Lung (tissue), 11 donors: ENCODE measurements at regions not wholly inside any gene's neighbourhood (a gene's known extent, or its start where the extent isn't known, plus 50 kb on each side); places are given as distances from the start of the nearest gene placed in this dataset.

Experiments
- ATAC-seq: fragments of 200-7000 bp; cut with Tn5 transposase; one replicate; pipeline ENCODE4 v1.9.1; 2020; ENCODE audit warnings: moderate number of reproducible peaks; ENCODE audit not compliant: insufficient read depth, low FRiP score
- DNase-seq, 3 donors: peaks; one replicate each; pipeline ENCODE4 v3.0.0-alpha.2; 2013 to 2017
- H3K27ac ChIP-seq, 2 donors: one replicate each; pipeline ENCODE4 v1.5.1; 2013; ENCODE audit warnings: mild to moderate bottlenecking in 2 of 2, moderate library complexity in 2 of 2, control low read depth in 1 of 2, inconsistent platforms in 1 of 2, low read depth in 1 of 2, low read length in 1 of 2
- H3K27me3 ChIP-seq, 3 donors: one replicate each; pipeline ENCODE4 v1.5.1; 2013; ENCODE audit warnings: low read length in 2 of 3; ENCODE audit not compliant: control insufficient read depth in 3 of 3, insufficient read depth in 3 of 3
- H3K36me3 ChIP-seq, 4 donors: one replicate each; pipeline ENCODE4 v1.5.1; 2013; ENCODE audit warnings: low read length in 4 of 4, mild to moderate bottlenecking in 1 of 4, moderate library complexity in 1 of 4; ENCODE audit not compliant: control insufficient read depth in 4 of 4, insufficient read depth in 4 of 4
- H3K4me1 ChIP-seq, 5 donors: one replicate each; pipeline ENCODE4 v1.5.1; 2013; ENCODE audit warnings: low read length in 5 of 5, mild to moderate bottlenecking in 2 of 5, moderate library complexity in 1 of 5; ENCODE audit not compliant: control insufficient read depth in 5 of 5, insufficient read depth in 5 of 5
- H3K4me3 ChIP-seq: one replicate; pipeline ENCODE4 v1.5.1; 2013; ENCODE audit warnings: mild to moderate bottlenecking, control low read depth, moderate library complexity
- H3K9ac ChIP-seq, 2 donors: one replicate each; pipeline ENCODE4 v1.5.1; 2013; ENCODE audit warnings: low read length in 2 of 2, control low read depth in 1 of 2; ENCODE audit not compliant: insufficient read depth in 1 of 2
- H3K9me3 ChIP-seq, 4 donors: one replicate each; pipeline ENCODE4 v1.5.1; 2013; ENCODE audit warnings: low read length in 3 of 4, mild to moderate bottlenecking in 1 of 4, moderate library complexity in 1 of 4; ENCODE audit not compliant: control insufficient read depth in 4 of 4, insufficient read depth in 3 of 4
- CTCF ChIP-seq: IDR thresholded peaks from 2 replicates; pipeline ENCODE4 v1.5.1; 2012; ENCODE audit warnings: mild to moderate bottlenecking; ENCODE audit errors: control extremely low read depth, extremely low read depth
- WGBS, 2 donors: extraction: QIAGEN DNeasy Blood & Tissue Kit; methylation state at CpG; one replicate each; pipeline ENCODE4 v1.1.7; 2013; 5-methylcytosine and 5-hydroxymethylcytosine counted together
- donor health status: control.
- donor health status: control.
- donor health status: Bipolar disorder and iron deficiency.
- donor health status: healthy.
- donor health status: DM: yes; HTN: yes; CAD: no.

- no peak for TF ChIP-seq CTCF
- Histone ChIP-seq H3K9ac (no peak overlapping the region), H3K9me3 (no peaks in the 10 kb centered on the region), H3K27ac (no peak overlapping the region), H3K36me3 (no peaks in the 10 kb centered on the region), H3K27me3 (no peaks in the 10 kb centered on the region), H3K4me1 (peaks cover 0 to 22% (median 0%) of the 10 kb centered on the region in 5 donors), H3K4me3 (no peak overlapping the region)
- WGBS, 2 donors, result 76 to 82% methylated on average over 2 of the region's 2 CpGs
- ATAC-seq (no peak), DNase-seq (no peak)
Observed at GRCh38 chr3:148230473-148230872, 467.2 kb upstream of the AGTR1 start.

- no peak for DNase-seq
- no peak for TF ChIP-seq CTCF
- Histone ChIP-seq H3K27me3 (no peaks in the 10 kb centered on the region), H3K27ac (no peak overlapping the region), H3K9ac (no peak overlapping the region), H3K4me3 (no peak overlapping the region), H3K4me1 (peaks cover 0 to 18% (median 0%) of the 10 kb centered on the region in 5 donors), H3K36me3 (no peaks in the 10 kb centered on the region), H3K9me3 (no peaks in the 10 kb centered on the region)
- ATAC-seq, result no peak
- WGBS, 2 donors, result 84% methylated on average over 3 of the region's 3 CpGs
Observed at GRCh38 chr3:148232389-148232788, 465.3 kb upstream of the AGTR1 start.

GRCh38 chr3:148233403-148233802, 464.3 kb upstream of the AGTR1 start:
- peaks cover 0 to 12% (median 0%) of the 10 kb centered on the region in 5 donors for H3K4me1 ChIP-seq
- H3K36me3 ChIP-seq, result no peaks in the 10 kb centered on the region
- H3K4me3 ChIP-seq, result no peak overlapping the region
- H3K9me3 ChIP-seq, result no peaks in the 10 kb centered on the region
- TF ChIP-seq CTCF, result no peak
- no peak overlapping the region for H3K9ac ChIP-seq
- no peak for DNase-seq
- H3K27me3 ChIP-seq, result no peaks in the 10 kb centered on the region
- ATAC-seq, result no peak
- WGBS, 2 donors, result 69 to 81% methylated on average over 1 of the region's 1 CpG
- H3K27ac ChIP-seq, result no peak overlapping the region

- DNase-seq (peak in 2 of 3 donors; percentile 83 to 87), ATAC-seq (no peak)
- peaks cover 0 to 12% (median 0%) of the 10 kb centered on the region in 5 donors for H3K4me1 ChIP-seq
- TF ChIP-seq CTCF, result no peak
- H3K9ac ChIP-seq, result no peak overlapping the region
- H3K36me3 ChIP-seq, result no peaks in the 10 kb centered on the region
- H3K9me3 ChIP-seq, result no peaks in the 10 kb centered on the region
- H3K27me3 ChIP-seq, result no peaks in the 10 kb centered on the region
- WGBS, 2 donors, result 31 to 53% methylated on average over 1 of the region's 1 CpG
- H3K4me3 ChIP-seq, result no peak overlapping the region
- no peak overlapping the region for H3K27ac ChIP-seq
Observed at GRCh38 chr3:148234536-148234935, 463.2 kb upstream of the AGTR1 start.
